HCT116 (cell line): ENCODE measurements at regions not wholly inside any gene's neighbourhood (a gene's known extent, or its start where the extent isn't known, plus 50 kb on each side); places are given as distances from the start of the nearest gene placed in this dataset.
A peak's percentile ranks its signal among the peaks of the same experiment; 100 is the strongest.

ENCODE experiments used
- ATAC-seq: fragments of 200-7000 bp; cut with Tn5 transposase; 2 replicates; pipeline ENCODE4 v1.9.1; 2020; ENCODE audit warnings: mild to moderate bottlenecking, moderate library complexity
- BruUV-seq: library from RNA; stranded (reverse); fragments of 400-500 nt; replicated peaks from 2 replicates; lab custom pipeline; 2021; lab: Mats Ljungman, UMichigan
- CTCF ChIA-PET: fragments of 300-600 bp; sonication (Branson Sonifier 250); formaldehyde crosslinking; loops from one replicate; lab custom pipeline; 2021; ENCODE audit warnings: antibody characterized with exemption; lab: Charles Lee
- POLR2A ChIA-PET: fragments of 300-600, 350-600 bp; sonication (Branson Sonifier 250); formaldehyde crosslinking; loops from one replicate; lab custom pipeline; 2021; ENCODE audit warnings: antibody characterized with exemption; lab: Charles Lee
- RAD21 ChIA-PET, 2 experiments: fragments of 300-600 bp; sonication (Branson Sonifier 250); formaldehyde crosslinking; loops; one replicate each; lab custom pipeline; 2023; ENCODE audit warnings: low total read pairs in 2 of 2; ENCODE audit not compliant: uncharacterized antibody in 2 of 2, unreplicated experiment in 2 of 2, low non-redundant PET in 1 of 2; lab: Charles Lee
- DNase-seq: peaks from one replicate; pipeline ENCODE4 v3.0.0-alpha.2; 2010; ENCODE audit warnings: low read depth, low spot score
- H2AFZ ChIP-seq: fragments of 200-600 bp; shearing (Covaris generic), sonication (generic); 2 replicates; pipeline ENCODE4 v1.6.1; 2017; ENCODE audit warnings: low read depth, mixed run types, mixed read lengths, antibody characterized with exemption, low read length; ENCODE audit not compliant: poor library complexity, severe bottlenecking
- H3K27ac ChIP-seq: 2 replicates; pipeline ENCODE4 v1.5.1; 2012; ENCODE audit warnings: low read depth, low read length
- H3K27me3 ChIP-seq: fragments of 200-600 bp; sonication (generic); 2 replicates; pipeline ENCODE4 v1.6.1; 2016; ENCODE audit warnings: mixed run types, low read length, mixed read lengths; ENCODE audit not compliant: insufficient read depth
- H3K36me3 ChIP-seq, 2 experiments: fragments of 200-500 bp in 1 of 2; fragments of 200-600 bp in 1 of 2; sonication (Bioruptor generic) in 1 of 2; sonication (generic) in 1 of 2; 2 replicates each; pipeline versions ENCODE4 v1.5.1 to v1.6.1; 2014 to 2016; ENCODE audit warnings: low read length in 2 of 2, inconsistent platforms in 1 of 2, mixed read lengths in 1 of 2, mixed run types in 1 of 2; ENCODE audit not compliant: insufficient read depth in 2 of 2, control insufficient read depth in 1 of 2
- H3K4me1 ChIP-seq, 2 experiments: fragments of 200-600 bp in 1 of 2; sonication (generic) in 1 of 2; 2 replicates each; pipeline versions ENCODE4 v1.5.1 to v1.6.1; 2012 to 2017; ENCODE audit warnings: low read length in 2 of 2, inconsistent platforms in 1 of 2, mild to moderate bottlenecking in 1 of 2, mixed read lengths in 1 of 2, mixed run types in 1 of 2, moderate library complexity in 1 of 2; ENCODE audit not compliant: insufficient read depth in 2 of 2, control insufficient read depth in 1 of 2
- H3K4me2 ChIP-seq: fragments of 200-600 bp; sonication (generic); 2 replicates; pipeline ENCODE4 v1.6.1; 2017; ENCODE audit warnings: mixed run types, low read length, mixed read lengths
- H3K4me3 ChIP-seq, 2 experiments: fragments of 200-600 bp in 1 of 2; sonication (generic) in 1 of 2; replicated peaks in 1 of 2; 2 replicates each; pipeline ENCODE4 v1.5.1; 2011 to 2016; ENCODE audit warnings: low read length in 2 of 2, control low read depth in 1 of 2, low read depth in 1 of 2, mild to moderate bottlenecking in 1 of 2, mixed read lengths in 1 of 2, mixed run types in 1 of 2
- H3K79me2 ChIP-seq: fragments of 200-600 bp; sonication (generic); 2 replicates; pipeline ENCODE4 v1.6.1; 2017; ENCODE audit warnings: mild to moderate bottlenecking, mixed run types, low read length, moderate library complexity, mixed read lengths; ENCODE audit not compliant: insufficient read depth
- H3K9ac ChIP-seq: fragments of 200-600 bp; sonication (generic); 2 replicates; pipeline ENCODE4 v1.6.1; 2016; ENCODE audit warnings: low read length, mixed read lengths
- H3K9me2 ChIP-seq: fragments of 200-600 bp; sonication (generic), shearing (Covaris generic); 2 replicates; pipeline ENCODE4 v1.6.1; 2017; ENCODE audit warnings: mixed run types, mild to moderate bottlenecking, moderate library complexity; ENCODE audit not compliant: insufficient read depth
- H3K9me3 ChIP-seq, 2 experiments: fragments of 200-500 bp in 1 of 2; fragments of 200-600 bp in 1 of 2; sonication (Bioruptor generic) in 1 of 2; sonication (generic) in 1 of 2; 2 replicates each; pipeline ENCODE4 v1.6.1; 2014 to 2017; ENCODE audit warnings: low read length in 2 of 2, mixed read lengths in 2 of 2, inconsistent platforms in 1 of 2, low read depth in 1 of 2, mild to moderate bottlenecking in 1 of 2, mixed run types in 1 of 2, moderate library complexity in 1 of 2; ENCODE audit not compliant: control insufficient read depth in 1 of 2, insufficient read depth in 1 of 2
- H4K20me1 ChIP-seq: fragments of 200-600 bp; sonication (generic), shearing (Covaris generic); 2 replicates; pipeline ENCODE4 v1.6.1; 2017; ENCODE audit warnings: mixed run types, mild to moderate bottlenecking, moderate library complexity; ENCODE audit not compliant: insufficient read depth
- ATF3 ChIP-seq: IDR thresholded peaks from 2 replicates; pipeline ENCODE4 v1.6.1; 2012
- CBX3 ChIP-seq: IDR thresholded peaks from 2 replicates; pipeline ENCODE4 v1.6.1; 2012; ENCODE audit warnings: low read depth
- CEBPB ChIP-seq: IDR thresholded peaks from 2 replicates; pipeline ENCODE4 v1.6.1; 2012; ENCODE audit warnings: low read depth
- CTCF ChIP-seq, 3 experiments: fragments of 200-600 bp in 1 of 3; sonication (generic) in 1 of 3; IDR thresholded peaks in 2 of 3; conservative IDR thresholded peaks in 1 of 3; 2 replicates each; pipeline ENCODE4 v1.5.1; 2012 to 2017; ENCODE audit warnings: low read depth in 2 of 3, low read length in 2 of 3, antibody characterized with exemption in 1 of 3, borderline replicate concordance in 1 of 3, control low read depth in 1 of 3, mild to moderate bottlenecking in 1 of 3, mixed read lengths in 1 of 3, mixed run types in 1 of 3, moderate library complexity in 1 of 3; ENCODE audit not compliant: insufficient read depth in 1 of 3
- EGR1 ChIP-seq: IDR thresholded peaks from 2 replicates; pipeline ENCODE4 v1.6.1; 2012; ENCODE audit warnings: low read depth
- EZH2phosphoT487 ChIP-seq: fragments of 200-600 bp; IDR thresholded peaks from 2 replicates; pipeline ENCODE4 v1.6.1; 2018; ENCODE audit warnings: antibody characterized with exemption, borderline replicate concordance
- FOSL1 ChIP-seq: IDR thresholded peaks from 2 replicates; pipeline ENCODE4 v1.6.1; 2012; ENCODE audit warnings: low read depth
- MAX ChIP-seq: IDR thresholded peaks from 2 replicates; pipeline ENCODE4 v1.6.1; 2012
- POLR2A ChIP-seq: IDR thresholded peaks from 2 replicates; pipeline ENCODE4 v1.7.0; 2011; ENCODE audit warnings: borderline replicate concordance; ENCODE audit not compliant: insufficient read depth, insufficient read length; ENCODE audit errors: extremely low read depth
- SIN3A ChIP-seq: IDR thresholded peaks from 2 replicates; pipeline ENCODE4 v1.6.1; 2012; ENCODE audit warnings: low read depth
- SP1 ChIP-seq: IDR thresholded peaks from 2 replicates; pipeline ENCODE4 v1.6.1; 2012; ENCODE audit warnings: low read depth
- SRF ChIP-seq: IDR thresholded peaks from 2 replicates; pipeline ENCODE4 v1.6.1; 2012; ENCODE audit warnings: low read depth
- YY1 ChIP-seq: IDR thresholded peaks from 2 replicates; pipeline ENCODE4 v1.6.1; 2011; ENCODE audit warnings: low read length, low read depth, moderate library complexity, mild to moderate bottlenecking; ENCODE audit not compliant: insufficient replicate concordance; ENCODE audit errors: extremely low read depth
- ZNF274 ChIP-seq: fragments of 200-500 bp; sonication (Bioruptor generic); IDR thresholded peaks from 2 replicates; pipeline ENCODE4 v1.6.1; 2014; ENCODE audit warnings: mild to moderate bottlenecking, low read depth, low read length, inconsistent platforms
- intact Hi-C: fragments of 100-400 bp; cut with micrococcal nuclease; formaldehyde crosslinking; loops from 2 replicates; pipeline ENCODE4 v1.10.0; 2022

- RAD21 ChIA-PET, result no interaction called here
- Histone ChIP-seq H4K20me1 (no peaks in the 10 kb centered on the region), H3K4me2 (peak overlapping the region; percentile 83), H3K4me1 (peaks cover 25 to 59% of the 10 kb centered on the region in 2 experiments), H3K27me3 (no peaks in the 10 kb centered on the region), H3K27ac (peak overlapping the region; percentile 53), H3K4me3 (no peak overlapping the region), H2AFZ (no peak overlapping the region), H3K9ac (no peak overlapping the region), H3K36me3 (no peaks in the 10 kb centered on the region), H3K9me3 (no peaks in the 10 kb centered on the region)
- no peak for ATAC-seq
- CTCF ChIA-PET, result no interaction called here
- POLR2A ChIA-PET, result no interaction called here
- intact Hi-C loops, result no loop called here
- TF ChIP-seq MAX (no peak), EZH2phosphoT487 (no peak), EGR1 (no peak), CTCF (IDR thresholded peaks at IDR 0.05 in 2 of 3, conservative IDR thresholded peaks at IDR 0.05 in 1 of 3; ENCODE audit: borderline replicate concordance in 1 of 3, insufficient read depth in 1 of 3, low read depth in 2 of 3, low read length in 2 of 3) (no peak), FOSL1 (no peak)
- TF ChIP-seq, all 23 proteins: peak for 0
- DNase-seq, result no peak
- no TSS peak for BruUV-seq
- Histone ChIP-seq H3K79me2 (no peaks in the 10 kb centered on the region), H3K9me2 (no peaks in the 10 kb centered on the region)
Observed at GRCh38 chr20:47971058-47971791, 185.9 kb upstream of the SULF2 start.

- CTCF ChIA-PET, result no interaction called here
- no peak for DNase-seq
- peaks cover 25 to 59% of the 10 kb centered on the region in 2 experiments for H3K4me1 ChIP-seq
- TF ChIP-seq MAX, result no peak
- TF ChIP-seq SP1, result no peak
- TF ChIP-seq SIN3A, result no peak
- no peak for TF ChIP-seq ATF3
- no peak for TF ChIP-seq ZNF274
- TF ChIP-seq CBX3, result no peak
- no peak for TF ChIP-seq YY1
- no peak for TF ChIP-seq EZH2phosphoT487
- no peak for TF ChIP-seq CEBPB
- TF ChIP-seq SRF, result no peak
- TF ChIP-seq CTCF (IDR thresholded peaks at IDR 0.05 in 2 of 3, conservative IDR thresholded peaks at IDR 0.05 in 1 of 3; ENCODE audit: borderline replicate concordance in 1 of 3, insufficient read depth in 1 of 3, low read depth in 2 of 3, low read length in 2 of 3), result no peak
- no peak for TF ChIP-seq EGR1
- no peak for TF ChIP-seq POLR2A
Observed at GRCh38 chr20:47970282-47970903, 185.1 kb upstream of the SULF2 start.

More at GRCh38 chr20:47970282-47970903, 185.1 kb upstream of the SULF2 start:
- Histone ChIP-seq H2AFZ (no peak overlapping the region), H3K27ac (no peak overlapping the region), H3K4me3 (no peak overlapping the region), H3K27me3 (no peaks in the 10 kb centered on the region), H4K20me1 (no peaks in the 10 kb centered on the region), H3K36me3 (no peaks in the 10 kb centered on the region), H3K79me2 (no peaks in the 10 kb centered on the region), H3K9me2 (no peaks in the 10 kb centered on the region), H3K4me2 (peak overlapping the region; percentile 34), H3K9ac (no peak overlapping the region), H3K9me3 (no peaks in the 10 kb centered on the region)
- BruUV-seq, result no TSS peak
- no peak for ATAC-seq
- ChIA-PET POLR2A (no interaction called here), RAD21 (no interaction called here)
- intact Hi-C loops, result no loop called here
